Gastrocnemius medialis (tissue), 4 donors: ENCODE measurements at regions not wholly inside any gene's neighbourhood (a gene's known extent, or its start where the extent isn't known, plus 50 kb on each side); places are given as distances from the start of the nearest gene placed in this dataset.

Source experiments
- POLR2A ChIP-seq, 2 donors: fragments of 450-650 bp; IDR thresholded peaks; one replicate each; pipeline ENCODE4 v1.6.1; 2017; ENCODE audit warnings: antibody characterized with exemption in 2 of 2, mild to moderate bottlenecking in 2 of 2, moderate library complexity in 2 of 2
- TF ChIP-seq, protein P1 (sequence below), 5 experiments: fragments of 450-650 bp in 3 of 5; fragments of 200-600 bp in 2 of 5; sonication (generic) in 2 of 5; IDR thresholded peaks in 4 of 5; conservative IDR thresholded peaks in 1 of 5; 1 replicate in 4 of 5; 2 replicates in 1 of 5; pipeline ENCODE4 v1.5.1; 2016 to 2019; ENCODE audit warnings: antibody characterized with exemption in 5 of 5, mild to moderate bottlenecking in 3 of 5, moderate library complexity in 3 of 5

DNA sequence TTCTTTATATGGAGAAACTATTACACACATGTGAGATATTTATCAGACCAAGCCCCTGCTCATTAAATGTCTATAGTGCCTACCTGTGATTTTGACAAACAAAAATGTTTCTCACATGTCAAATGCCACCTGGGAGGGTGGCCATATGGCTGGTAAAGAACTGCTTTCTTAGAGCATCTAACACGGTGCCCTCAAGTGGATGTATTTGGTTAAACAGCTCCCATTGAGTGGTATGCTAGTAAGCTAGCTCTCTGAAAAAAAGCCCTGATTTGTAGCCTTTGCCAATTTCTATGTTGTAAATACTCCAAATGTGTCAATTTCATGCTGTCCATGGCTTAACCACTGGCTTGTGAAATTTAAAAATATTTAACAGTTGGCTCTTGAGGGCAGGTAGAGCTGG is 94.6 kb downstream of the PMAIP1 start:
- TF ChIP-seq, protein P1, sequence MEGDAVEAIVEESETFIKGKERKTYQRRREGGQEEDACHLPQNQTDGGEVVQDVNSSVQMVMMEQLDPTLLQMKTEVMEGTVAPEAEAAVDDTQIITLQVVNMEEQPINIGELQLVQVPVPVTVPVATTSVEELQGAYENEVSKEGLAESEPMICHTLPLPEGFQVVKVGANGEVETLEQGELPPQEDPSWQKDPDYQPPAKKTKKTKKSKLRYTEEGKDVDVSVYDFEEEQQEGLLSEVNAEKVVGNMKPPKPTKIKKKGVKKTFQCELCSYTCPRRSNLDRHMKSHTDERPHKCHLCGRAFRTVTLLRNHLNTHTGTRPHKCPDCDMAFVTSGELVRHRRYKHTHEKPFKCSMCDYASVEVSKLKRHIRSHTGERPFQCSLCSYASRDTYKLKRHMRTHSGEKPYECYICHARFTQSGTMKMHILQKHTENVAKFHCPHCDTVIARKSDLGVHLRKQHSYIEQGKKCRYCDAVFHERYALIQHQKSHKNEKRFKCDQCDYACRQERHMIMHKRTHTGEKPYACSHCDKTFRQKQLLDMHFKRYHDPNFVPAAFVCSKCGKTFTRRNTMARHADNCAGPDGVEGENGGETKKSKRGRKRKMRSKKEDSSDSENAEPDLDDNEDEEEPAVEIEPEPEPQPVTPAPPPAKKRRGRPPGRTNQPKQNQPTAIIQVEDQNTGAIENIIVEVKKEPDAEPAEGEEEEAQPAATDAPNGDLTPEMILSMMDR (IDR thresholded peaks at IDR 0.05 in 4 of 5, conservative IDR thresholded peaks at IDR 0.05 in 1 of 5): no peak
- no peak for TF ChIP-seq POLR2A (IDR thresholded peaks at IDR 0.05)
